Ovary (tissue), 7 donors: ENCODE measurements at regions not wholly inside any gene's neighbourhood (a gene's known extent, or its start where the extent isn't known, plus 50 kb on each side); places are given as distances from the start of the nearest gene placed in this dataset.

Source experiments
- DNase-seq, 5 donors: peaks; one replicate each; pipeline ENCODE4 v3.0.0-alpha.2; 2019 to 2020
- H3K27ac ChIP-seq, 2 donors: fragments of 200-600 bp; one replicate each; pipeline versions ENCODE4 v1.5.1 to v1.8.0; 2019 to 2022
- H3K27me3 ChIP-seq: fragments of 200-600 bp; one replicate; pipeline ENCODE4 v1.8.0; 2022
- H3K36me3 ChIP-seq: fragments of 200-600 bp; sonication (generic); one replicate; pipeline ENCODE4 v1.5.1; 2019
- H3K4me1 ChIP-seq: one replicate; pipeline ENCODE4 v1.8.1; 2013; ENCODE audit warnings: mild to moderate bottlenecking, moderate library complexity; ENCODE audit not compliant: insufficient read depth
- H3K4me3 ChIP-seq: fragments of 200-600 bp; sonication (generic); one replicate; pipeline ENCODE4 v1.5.1; 2017
- H3K9me3 ChIP-seq, 2 donors: fragments of 200-600 bp in 1 of 2; sonication (generic) in 1 of 2; one replicate each; pipeline versions ENCODE4 v1.5.1 to v1.8.1; 2013 to 2019; ENCODE audit warnings: mild to moderate bottlenecking in 1 of 2, moderate library complexity in 1 of 2
- CTCF ChIP-seq, 3 donors: fragments of 450-650 bp in 2 of 3; fragments of 200-600 bp in 1 of 3; IDR thresholded peaks; one replicate each; pipeline versions ENCODE4 v1.5.1 to v1.8.0; 2016 to 2022; ENCODE audit warnings: antibody characterized with exemption in 3 of 3, mild to moderate bottlenecking in 1 of 3
- EP300 ChIP-seq: sonication (generic); formaldehyde crosslinking; IDR thresholded peaks from one replicate; pipeline ENCODE4 v1.6.1; 2017; ENCODE audit warnings: antibody characterized with exemption
- POLR2A ChIP-seq: fragments of 450-650 bp; IDR thresholded peaks from one replicate; pipeline ENCODE4 v1.6.1; 2017; ENCODE audit warnings: antibody characterized with exemption, mild to moderate bottlenecking, moderate library complexity
- WGBS, 3 donors: extraction: QIAGEN DNeasy Blood & Tissue Kit in 1 of 3; methylation state at CpG; one replicate each; pipeline versions ENCODE4 v1.1.5 to v1.1.7; 2013 to 2017; 5-methylcytosine and 5-hydroxymethylcytosine counted together
- intact Hi-C, 4 donors: fragments of 100-400 bp; cut with DNase I; formaldehyde crosslinking; loops; one replicate each; pipeline versions ENCODE4 v1.11.0 to v1.15.1; 2022 to 2023
- donor health status: DM: no; HTN: no; CAD: no; lungs with moderate emphysema.
- donor health status: DM: no; HTN: no; CAD: no.
- donor health status: Bipolar disorder and iron deficiency.
- donor health status: DM: no; HTN: no; CAD: no.
- donor health status: DM: yes; HTN: yes; CAD: no.

- TF ChIP-seq POLR2A: no peak
- TF ChIP-seq CTCF (IDR thresholded peaks at IDR 0.05): no peak
- no peak for TF ChIP-seq EP300
- no peaks in the 10 kb centered on the region for H3K36me3 ChIP-seq
- WGBS, 3 donors: 95 to 96% (median 96%) methylated on average over 10 of the region's 10 CpGs
- no peak overlapping the region for H3K27ac ChIP-seq
- no peaks in the 10 kb centered on the region for H3K9me3 ChIP-seq
- no peak for DNase-seq
- no peak overlapping the region for H3K4me3 ChIP-seq
- no peaks in the 10 kb centered on the region for H3K4me1 ChIP-seq
- no peaks in the 10 kb centered on the region for H3K27me3 ChIP-seq
- intact Hi-C loops: no loop called here
These were observed 221.0 kb upstream of the TPM1 start for GRCh38 chr15:62821384-62822131.

- no peak for DNase-seq
- 83 to 93% (median 86%) methylated on average over 4 of the region's 4 CpGs for WGBS, 3 donors
- intact Hi-C loops: no loop called here
These were observed 220.3 kb upstream of the TPM1 start for GRCh38 chr15:62822228-62822627.

GRCh38 chr15:62823561-62823960 is 219.0 kb upstream of the TPM1 start:
- no peak for DNase-seq
- TF ChIP-seq POLR2A (no peak), EP300 (no peak), CTCF (IDR thresholded peaks at IDR 0.05) (no peak)
- 93 to 96% (median 96%) methylated on average over 8 of the region's 8 CpGs for WGBS, 3 donors
- H3K36me3 ChIP-seq: no peaks in the 10 kb centered on the region
- H3K27ac ChIP-seq: no peak overlapping the region
- no peak overlapping the region for H3K4me3 ChIP-seq
- no peaks in the 10 kb centered on the region for H3K9me3 ChIP-seq
- H3K4me1 ChIP-seq: no peaks in the 10 kb centered on the region
- intact Hi-C loops: no loop called here
- no peaks in the 10 kb centered on the region for H3K27me3 ChIP-seq

More at GRCh38 chr15:62822228-62822627, 220.3 kb upstream of the TPM1 start:
- H3K9me3 ChIP-seq: no peaks in the 10 kb centered on the region
- H3K4me1 ChIP-seq: no peaks in the 10 kb centered on the region
- H3K36me3 ChIP-seq: no peaks in the 10 kb centered on the region
- no peak overlapping the region for H3K4me3 ChIP-seq
- H3K27ac ChIP-seq: no peak overlapping the region
- TF ChIP-seq EP300 (no peak), CTCF (IDR thresholded peaks at IDR 0.05) (no peak), POLR2A (no peak)
- H3K27me3 ChIP-seq: no peaks in the 10 kb centered on the region

- Histone ChIP-seq H3K27ac (no peak overlapping the region), H3K4me1 (no peaks in the 10 kb centered on the region), H3K27me3 (no peaks in the 10 kb centered on the region), H3K9me3 (no peaks in the 10 kb centered on the region), H3K4me3 (no peak overlapping the region), H3K36me3 (no peaks in the 10 kb centered on the region)
- TF ChIP-seq EP300 (no peak), POLR2A (no peak), CTCF (IDR thresholded peaks at IDR 0.05) (no peak)
- 68 to 75% (median 71%) methylated on average over 2 of the region's 2 CpGs for WGBS, 3 donors
- intact Hi-C loops: no loop called here
- DNase-seq: no peak
These were observed 218.2 kb upstream of the TPM1 start for GRCh38 chr15:62824111-62825015.
